SU-DHL-6 (cell line): ENCODE measurements at regions not wholly inside any gene's neighbourhood (a gene's known extent, or its start where the extent isn't known, plus 50 kb on each side); places are given as distances from the start of the nearest gene placed in this dataset.

Experiments
- CTCF ChIP-seq: fragments of 200-600 bp; sonication (generic); IDR thresholded peaks from one replicate; pipeline ENCODE4 v1.5.1; 2017; ENCODE audit warnings: antibody characterized with exemption, mild to moderate bottlenecking, low read length, moderate library complexity; ENCODE audit not compliant: insufficient read depth, poor library complexity, severe bottlenecking
- EZH2phosphoT487 ChIP-seq: fragments of 200-600 bp; sonication (generic), shearing (Covaris generic); conservative IDR thresholded peaks from 2 replicates; pipeline ENCODE4 v1.6.1; 2018; ENCODE audit warnings: mild to moderate bottlenecking, antibody characterized with exemption, low read length, moderate library complexity, mixed read lengths

GRCh38 chr2:147631294-147631693 lies 213.5 kb upstream of the ACVR2A start:
- no peak for TF ChIP-seq CTCF
- no peak for TF ChIP-seq EZH2phosphoT487
